HG03139 (cell line): ENCODE measurements at regions not wholly inside any gene's neighbourhood (a gene's known extent, or its start where the extent isn't known, plus 50 kb on each side); places are given as distances from the start of the nearest gene placed in this dataset.

Source experiments
- ATAC-seq: cut with Tn5 transposase; IDR thresholded peaks from one replicate; pipeline ENCODE4 v1.9.1; 2021; ENCODE audit not compliant: unreplicated experiment

GRCh38 chr18:78571063-78571785 lies 408.4 kb upstream of the SALL3 start:
- ATAC-seq, result no peak

GRCh38 chr18:78571831-78572347 lies 407.7 kb upstream of the SALL3 start:
- no peak for ATAC-seq

- ATAC-seq, result no peak
Observed at GRCh38 chr18:78573773-78574172, 405.8 kb upstream of the SALL3 start.

GRCh38 chr18:78576967-78577366 lies 402.7 kb upstream of the SALL3 start:
- no peak for ATAC-seq

GRCh38 chr18:78579449-78579848 lies 400.2 kb upstream of the SALL3 start:
- no peak for ATAC-seq

- no peak for ATAC-seq
Observed at GRCh38 chr18:78579854-78580577, 399.6 kb upstream of the SALL3 start.

GRCh38 chr18:78580835-78581339 lies 398.7 kb upstream of the SALL3 start:
- ATAC-seq, result no peak

- no peak for ATAC-seq
Observed at GRCh38 chr18:78582181-78582709, 397.4 kb upstream of the SALL3 start.

GRCh38 chr18:78582898-78583738 lies 396.5 kb upstream of the SALL3 start:
- no peak for ATAC-seq

GRCh38 chr18:78583739-78584458 lies 395.7 kb upstream of the SALL3 start:
- ATAC-seq, result no peak

- ATAC-seq, result no peak
Observed at GRCh38 chr18:78584459-78585022, 395.1 kb upstream of the SALL3 start.

- no peak for ATAC-seq
Observed at GRCh38 chr18:78586586-78586985, 393.0 kb upstream of the SALL3 start.

- no peak for ATAC-seq
Observed at GRCh38 chr18:78587096-78587495, 392.5 kb upstream of the SALL3 start.

GRCh38 chr18:78587626-78588600 lies 391.7 kb upstream of the SALL3 start:
- ATAC-seq, result no peak

- ATAC-seq, result no peak
Observed at GRCh38 chr18:78589916-78590437, 389.6 kb upstream of the SALL3 start.

GRCh38 chr18:78595453-78595852 lies 384.2 kb upstream of the SALL3 start:
- no peak for ATAC-seq

GRCh38 chr18:78595924-78596573 lies 383.6 kb upstream of the SALL3 start:
- ATAC-seq, result no peak

- ATAC-seq, result no peak
Observed at GRCh38 chr18:78596794-78597345, 382.7 kb upstream of the SALL3 start.
